ENCODE measurements at regions not wholly inside any gene's neighbourhood (a gene's known extent, or its start where the extent isn't known, plus 50 kb on each side); places are given as distances from the start of the nearest gene placed in this dataset.

DNA sequence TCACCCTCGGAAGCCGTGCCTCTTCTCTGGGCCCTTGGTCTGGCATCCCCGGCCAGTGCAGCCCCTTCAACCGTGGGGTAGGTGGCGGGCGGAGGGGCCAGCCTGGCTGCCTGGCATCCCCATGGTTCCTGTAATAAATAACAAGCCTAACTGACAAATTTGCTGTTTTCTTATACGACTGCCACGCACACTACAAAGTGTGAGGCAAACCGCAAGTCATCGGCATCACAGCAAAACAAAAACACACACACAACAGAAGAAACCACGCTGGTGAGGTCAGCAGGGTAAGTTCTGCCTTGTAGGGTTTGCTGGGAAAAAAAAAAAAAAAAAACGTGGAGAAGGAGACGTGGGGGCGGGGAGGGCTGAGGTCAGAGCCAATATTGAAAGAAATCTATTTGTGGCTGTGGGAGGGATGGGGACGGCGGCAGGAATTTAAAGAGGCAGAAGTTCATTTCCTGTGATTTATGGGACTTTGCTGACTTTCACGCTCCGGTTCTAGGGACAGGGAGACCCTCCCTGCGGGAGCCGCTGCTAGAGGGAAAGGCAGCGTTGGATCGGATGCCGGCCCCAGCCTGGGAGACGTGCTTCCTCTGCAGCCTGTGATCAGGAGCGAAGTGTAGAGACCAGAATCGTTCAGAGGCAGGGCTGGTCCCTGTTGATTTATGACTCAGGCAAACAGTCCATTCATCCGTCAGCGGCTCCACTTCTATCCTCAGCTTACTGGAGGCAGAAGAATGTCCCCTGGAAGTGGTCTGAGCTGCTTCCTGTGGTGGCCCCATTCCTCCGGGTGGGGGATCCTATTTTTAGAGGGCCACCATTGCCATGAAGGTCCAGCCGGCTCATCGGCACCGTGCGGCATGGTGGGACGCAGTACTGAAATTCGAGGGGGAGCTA is 162.8 kb downstream of the FOXL1 start (continued):
- no peak for TF ChIP-seq ZFP69B (tag by site-specific recombination; IDR thresholded peaks at IDR 0.05)
- TF ChIP-seq ZNF248 (tag by site-specific recombination; IDR thresholded peaks at IDR 0.05), result no peak
- no peak for TF ChIP-seq ZBTB7A (tag by site-specific recombination; IDR thresholded peaks at IDR 0.05; ENCODE audit: low read depth)
- TF ChIP-seq ZNF24 (tag by site-specific recombination; IDR thresholded peaks at IDR 0.05), result no peak
- TF ChIP-seq ZNF350 (tag by site-specific recombination; IDR thresholded peaks at IDR 0.05), result no peak
- no peak for TF ChIP-seq ZNF155 (tag by site-specific recombination; IDR thresholded peaks at IDR 0.05)
- TF ChIP-seq EGR2 (tag by site-specific recombination; IDR thresholded peaks at IDR 0.05; ENCODE audit: low read depth), result peak; percentile 92
- TF ChIP-seq ZNF18 (tag by site-specific recombination; IDR thresholded peaks at IDR 0.05), result 0 out of 2 replicates have a peak, but pooled peaks have one; percentile 14
- TF ChIP-seq KLF16 (tag by site-specific recombination; IDR thresholded peaks at IDR 0.05), result peak; percentile 59; the same call in 1 of the 2 replicates
- TF ChIP-seq SETDB1 (IDR thresholded peaks at IDR 0.05; ENCODE audit: insufficient read length, low read length), result no peak
- TF ChIP-seq ZNF16 (tag by site-specific recombination; IDR thresholded peaks at IDR 0.05; ENCODE audit: low read depth), result no peak
- TF ChIP-seq GLI2 (tag by site-specific recombination; IDR thresholded peaks at IDR 0.05; ENCODE audit: borderline replicate concordance, low read depth), result no peak
- TF ChIP-seq ZNF623 (tag by site-specific recombination; IDR thresholded peaks at IDR 0.05), result no peak
- TF ChIP-seq ZNF184 (tag by site-specific recombination; IDR thresholded peaks at IDR 0.05), result no peak
- TF ChIP-seq ZNF776 (tag by site-specific recombination; IDR thresholded peaks at IDR 0.05; ENCODE audit: borderline replicate concordance), result peak; percentile 67; the same call in 1 of the 2 replicates
- 0 out of 2 replicates have a peak, but pooled peaks have one; percentile 42 for TF ChIP-seq ZNF785 (tag by site-specific recombination; IDR thresholded peaks at IDR 0.05)
- TF ChIP-seq, protein P1, sequence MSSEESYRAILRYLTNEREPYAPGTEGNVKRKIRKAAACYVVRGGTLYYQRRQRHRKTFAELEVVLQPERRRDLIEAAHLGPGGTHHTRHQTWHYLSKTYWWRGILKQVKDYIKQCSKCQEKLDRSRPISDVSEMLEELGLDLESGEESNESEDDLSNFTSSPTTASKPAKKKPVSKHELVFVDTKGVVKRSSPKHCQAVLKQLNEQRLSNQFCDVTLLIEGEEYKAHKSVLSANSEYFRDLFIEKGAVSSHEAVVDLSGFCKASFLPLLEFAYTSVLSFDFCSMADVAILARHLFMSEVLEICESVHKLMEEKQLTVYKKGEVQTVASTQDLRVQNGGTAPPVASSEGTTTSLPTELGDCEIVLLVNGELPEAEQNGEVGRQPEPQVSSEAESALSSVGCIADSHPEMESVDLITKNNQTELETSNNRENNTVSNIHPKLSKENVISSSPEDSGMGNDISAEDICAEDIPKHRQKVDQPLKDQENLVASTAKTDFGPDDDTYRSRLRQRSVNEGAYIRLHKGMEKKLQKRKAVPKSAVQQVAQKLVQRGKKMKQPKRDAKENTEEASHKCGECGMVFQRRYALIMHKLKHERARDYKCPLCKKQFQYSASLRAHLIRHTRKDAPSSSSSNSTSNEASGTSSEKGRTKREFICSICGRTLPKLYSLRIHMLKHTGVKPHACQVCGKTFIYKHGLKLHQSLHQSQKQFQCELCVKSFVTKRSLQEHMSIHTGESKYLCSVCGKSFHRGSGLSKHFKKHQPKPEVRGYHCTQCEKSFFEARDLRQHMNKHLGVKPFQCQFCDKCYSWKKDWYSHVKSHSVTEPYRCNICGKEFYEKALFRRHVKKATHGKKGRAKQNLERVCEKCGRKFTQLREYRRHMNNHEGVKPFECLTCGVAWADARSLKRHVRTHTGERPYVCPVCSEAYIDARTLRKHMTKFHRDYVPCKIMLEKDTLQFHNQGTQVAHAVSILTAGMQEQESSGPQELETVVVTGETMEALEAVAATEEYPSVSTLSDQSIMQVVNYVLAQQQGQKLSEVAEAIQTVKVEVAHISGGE (tag by site-specific recombination; conservative IDR thresholded peaks at IDR 0.05; ENCODE audit: low read depth), result peak; percentile 49; the same call in 1 of the 2 replicates
- TF ChIP-seq, protein P2, sequence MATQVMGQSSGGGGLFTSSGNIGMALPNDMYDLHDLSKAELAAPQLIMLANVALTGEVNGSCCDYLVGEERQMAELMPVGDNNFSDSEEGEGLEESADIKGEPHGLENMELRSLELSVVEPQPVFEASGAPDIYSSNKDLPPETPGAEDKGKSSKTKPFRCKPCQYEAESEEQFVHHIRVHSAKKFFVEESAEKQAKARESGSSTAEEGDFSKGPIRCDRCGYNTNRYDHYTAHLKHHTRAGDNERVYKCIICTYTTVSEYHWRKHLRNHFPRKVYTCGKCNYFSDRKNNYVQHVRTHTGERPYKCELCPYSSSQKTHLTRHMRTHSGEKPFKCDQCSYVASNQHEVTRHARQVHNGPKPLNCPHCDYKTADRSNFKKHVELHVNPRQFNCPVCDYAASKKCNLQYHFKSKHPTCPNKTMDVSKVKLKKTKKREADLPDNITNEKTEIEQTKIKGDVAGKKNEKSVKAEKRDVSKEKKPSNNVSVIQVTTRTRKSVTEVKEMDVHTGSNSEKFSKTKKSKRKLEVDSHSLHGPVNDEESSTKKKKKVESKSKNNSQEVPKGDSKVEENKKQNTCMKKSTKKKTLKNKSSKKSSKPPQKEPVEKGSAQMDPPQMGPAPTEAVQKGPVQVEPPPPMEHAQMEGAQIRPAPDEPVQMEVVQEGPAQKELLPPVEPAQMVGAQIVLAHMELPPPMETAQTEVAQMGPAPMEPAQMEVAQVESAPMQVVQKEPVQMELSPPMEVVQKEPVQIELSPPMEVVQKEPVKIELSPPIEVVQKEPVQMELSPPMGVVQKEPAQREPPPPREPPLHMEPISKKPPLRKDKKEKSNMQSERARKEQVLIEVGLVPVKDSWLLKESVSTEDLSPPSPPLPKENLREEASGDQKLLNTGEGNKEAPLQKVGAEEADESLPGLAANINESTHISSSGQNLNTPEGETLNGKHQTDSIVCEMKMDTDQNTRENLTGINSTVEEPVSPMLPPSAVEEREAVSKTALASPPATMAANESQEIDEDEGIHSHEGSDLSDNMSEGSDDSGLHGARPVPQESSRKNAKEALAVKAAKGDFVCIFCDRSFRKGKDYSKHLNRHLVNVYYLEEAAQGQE (tag by site-specific recombination; IDR thresholded peaks at IDR 0.05), result no peak
- peak; percentile 70 for TF ChIP-seq ZNF335 (tag by site-specific recombination; conservative IDR thresholded peaks at IDR 0.05)
- TF ChIP-seq INSM2 (tag by site-specific recombination; IDR thresholded peaks at IDR 0.05), result no peak
- no peak for TF ChIP-seq ZNF510 (tag by site-specific recombination; IDR thresholded peaks at IDR 0.05; ENCODE audit: insufficient replicate concordance)
- peak; percentile 77; the same call in 1 of the 2 replicates for TF ChIP-seq MEIS1 (CRISPR knock-in tag; IDR thresholded peaks at IDR 0.05; ENCODE audit: borderline replicate concordance)
- peak; percentile 89 for TF ChIP-seq ZFHX2 (tag by site-specific recombination; conservative IDR thresholded peaks at IDR 0.05)
- no peak for TF ChIP-seq WT1 (tag by site-specific recombination; IDR thresholded peaks at IDR 0.05)
- TF ChIP-seq ZNF792 (tag by site-specific recombination; IDR thresholded peaks at IDR 0.05), result no peak
- TF ChIP-seq SP3 (tag by site-specific recombination; IDR thresholded peaks at IDR 0.05), result no peak
- peak; percentile 70 for TF ChIP-seq ZNF629 (tag by site-specific recombination; IDR thresholded peaks at IDR 0.05)
